SK-N-SH (cell line): ENCODE measurements at regions not wholly inside any gene's neighbourhood (a gene's known extent, or its start where the extent isn't known, plus 50 kb on each side); places are given as distances from the start of the nearest gene placed in this dataset.

Experiments
- CTCF ChIA-PET: fragments of 300-600, 350-600 bp; formaldehyde crosslinking; extraction: SDS; loops from one replicate; lab custom pipeline; 2021; lab: Yijun Ruan, JAX
- POLR2A ChIA-PET: fragments of 350-600 bp; sonication (Branson Sonifier 250); formaldehyde crosslinking; extraction: SDS; loops from one replicate; lab custom pipeline; 2020; ENCODE audit warnings: antibody characterized with exemption, inconsistent platforms; lab: Yijun Ruan, JAX
- DNase-seq: peaks from one replicate; pipeline ENCODE4 v3.0.0; 2012
- H2AFZ ChIP-seq: fragments of 200-600 bp; sonication (generic); 2 replicates; pipeline ENCODE4 v1.8.1; 2016; ENCODE audit warnings: antibody characterized with exemption, mild to moderate bottlenecking, low read depth
- H3F3A ChIP-seq: fragments of 200-600 bp; sonication (generic); replicated peaks from 2 replicates; pipeline ENCODE3; 2016; ENCODE audit warnings: antibody characterized with exemption, mild to moderate bottlenecking; ENCODE audit not compliant: insufficient read depth
- H3K27ac ChIP-seq, 2 experiments: fragments of 200-500 bp in 1 of 2; fragments of 200-600 bp in 1 of 2; sonication (Bioruptor generic) in 1 of 2; sonication (generic), shearing (Covaris generic) in 1 of 2; 2 replicates each; pipeline versions ENCODE4 v1.5.1 to v1.6.1; 2014 to 2016; ENCODE audit warnings: low read depth in 2 of 2, inconsistent platforms in 1 of 2, low read length in 1 of 2, mild to moderate bottlenecking in 1 of 2, mixed read lengths in 1 of 2
- H3K27me3 ChIP-seq: fragments of 200-600 bp; sonication (generic), shearing (Covaris generic); 2 replicates; pipeline ENCODE4 v1.6.1; 2016; ENCODE audit warnings: mixed run types; ENCODE audit not compliant: insufficient read depth
- H3K36me3 ChIP-seq, 2 experiments: fragments of 200-500 bp in 1 of 2; fragments of 200-600 bp in 1 of 2; sonication (Bioruptor generic) in 1 of 2; sonication (generic) in 1 of 2; replicated peaks in 1 of 2; 2 replicates each; pipeline versions ENCODE3 to v1.5.1; 2014 to 2016; ENCODE audit warnings: low read length in 1 of 2, mild to moderate bottlenecking in 1 of 2; ENCODE audit not compliant: insufficient read depth in 2 of 2, control insufficient read depth in 1 of 2
- H3K4me1 ChIP-seq, 2 experiments: fragments of 200-500 bp in 1 of 2; fragments of 200-600 bp in 1 of 2; sonication (Bioruptor generic) in 1 of 2; sonication (generic), shearing (Covaris generic) in 1 of 2; 2 replicates each; pipeline versions ENCODE4 v1.5.1 to v1.6.1; 2014 to 2016; ENCODE audit warnings: low read depth in 1 of 2, low read length in 1 of 2, mixed run types in 1 of 2; ENCODE audit not compliant: insufficient read depth in 2 of 2, control insufficient read depth in 1 of 2
- H3K4me2 ChIP-seq: fragments of 200-600 bp; sonication (generic), shearing (Covaris generic); 2 replicates; pipeline ENCODE4 v1.6.1; 2017; ENCODE audit warnings: mixed run types
- H3K4me3 ChIP-seq, 2 experiments: fragments of 200-500 bp in 1 of 2; fragments of 200-600 bp in 1 of 2; sonication (Bioruptor generic) in 1 of 2; sonication (generic), shearing (Covaris generic) in 1 of 2; 2 replicates each; pipeline versions ENCODE4 v1.5.1 to v1.8.1; 2014 to 2016; ENCODE audit warnings: low read depth in 2 of 2, inconsistent platforms in 1 of 2, low read length in 1 of 2, mild to moderate bottlenecking in 1 of 2, mixed read lengths in 1 of 2, moderate library complexity in 1 of 2
- H3K79me2 ChIP-seq: fragments of 200-600 bp; sonication (generic); 2 replicates; pipeline ENCODE4 v1.8.1; 2017; ENCODE audit warnings: mild to moderate bottlenecking; ENCODE audit not compliant: insufficient read depth
- H3K9ac ChIP-seq: fragments of 200-600 bp; sonication (generic); 2 replicates; pipeline ENCODE4 v1.6.1; 2017; ENCODE audit warnings: mixed run types
- H3K9me2 ChIP-seq: fragments of 200-600 bp; sonication (generic); 2 replicates; pipeline ENCODE4 v1.6.1; 2017; ENCODE audit warnings: mixed run types
- H3K9me3 ChIP-seq: fragments of 200-600 bp; sonication (generic); 2 replicates; pipeline ENCODE4 v1.6.1; 2017; ENCODE audit warnings: mixed run types, mild to moderate bottlenecking, moderate library complexity
- H4K20me1 ChIP-seq: fragments of 200-600 bp; sonication (generic); 2 replicates; pipeline ENCODE4 v1.6.1; 2017; ENCODE audit warnings: mild to moderate bottlenecking, mixed run types; ENCODE audit not compliant: insufficient read depth
- ELF1 ChIP-seq: IDR thresholded peaks from 2 replicates; pipeline ENCODE4 v1.4.0; 2012
- EP300 ChIP-seq, 2 experiments: IDR thresholded peaks; 2 replicates each; pipeline versions ENCODE4 v1.4.0 to v1.6.1; 2012; ENCODE audit warnings: borderline replicate concordance in 1 of 2, low read depth in 1 of 2, low read length in 1 of 2
- EZH2phosphoT487 ChIP-seq: fragments of 200-600 bp; sonication (generic); IDR thresholded peaks from 2 replicates; pipeline ENCODE4 v1.6.1; 2017; ENCODE audit warnings: low read depth, mixed run types, mild to moderate bottlenecking, antibody characterized with exemption, moderate library complexity, borderline replicate concordance
- FOXM1 ChIP-seq: IDR thresholded peaks from 2 replicates; pipeline ENCODE4 v1.4.0; 2012; ENCODE audit warnings: low read depth, mild to moderate bottlenecking
- MEF2A ChIP-seq: IDR thresholded peaks from 2 replicates; pipeline ENCODE4 v1.4.0; 2012; ENCODE audit warnings: low read depth, borderline replicate concordance
- NFIC ChIP-seq: IDR thresholded peaks from 2 replicates; pipeline ENCODE4 v1.4.0; 2012; ENCODE audit warnings: borderline replicate concordance
- NRF1 ChIP-seq: IDR thresholded peaks from 2 replicates; pipeline ENCODE4 v1.6.1; 2012; ENCODE audit warnings: low read depth, mild to moderate bottlenecking, low read length
- POLR2AphosphoS5 ChIP-seq: IDR thresholded peaks from 2 replicates; pipeline ENCODE4 v1.6.1; 2012; ENCODE audit warnings: low read depth, low read length
- RAD21 ChIP-seq: IDR thresholded peaks from 2 replicates; pipeline ENCODE4 v1.6.1; 2012; ENCODE audit warnings: mild to moderate bottlenecking, low read length
- RXRA ChIP-seq: IDR thresholded peaks from 2 replicates; pipeline ENCODE4 v1.4.0; 2012; ENCODE audit warnings: low read depth, mild to moderate bottlenecking, borderline replicate concordance
- SIN3A ChIP-seq: IDR thresholded peaks from 2 replicates; pipeline ENCODE4 v1.6.1; 2012; ENCODE audit warnings: low read depth, mild to moderate bottlenecking, low read length, moderate library complexity, borderline replicate concordance
- SMC3 ChIP-seq: IDR thresholded peaks from 2 replicates; pipeline ENCODE4 v1.6.1; 2012; ENCODE audit warnings: low read depth, low read length, improper control_type of control experiment
- TAF1 ChIP-seq: IDR thresholded peaks from 2 replicates; pipeline ENCODE4 v1.6.1; 2012; ENCODE audit warnings: low read depth, mild to moderate bottlenecking, low read length, moderate library complexity, borderline replicate concordance
- WGBS: methylation state at CpG from one replicate; pipeline ENCODE4 v1.1.6; 2017; ENCODE audit warnings: low lambda C conversion rate; 5-methylcytosine and 5-hydroxymethylcytosine counted together
- TF ChIP-seq, protein P1 (sequence below): fragments of 200-600 bp; sonication (generic); IDR thresholded peaks from 2 replicates; pipeline ENCODE4 v1.6.1; 2017; ENCODE audit warnings: antibody characterized with exemption, mild to moderate bottlenecking, moderate library complexity
- TF ChIP-seq, protein P2 (sequence below): IDR thresholded peaks from 2 replicates; pipeline ENCODE4 v1.4.0; 2012; ENCODE audit warnings: low read depth
- TF ChIP-seq, protein P3 (sequence below): fragments of 150-350 bp; IDR thresholded peaks from 2 replicates; pipeline ENCODE4 v1.6.1; 2016; ENCODE audit warnings: mild to moderate bottlenecking, low read depth, low read length
- TF ChIP-seq, protein P4 (sequence below): fragments of 150-350 bp; IDR thresholded peaks from 2 replicates; pipeline ENCODE4 v1.6.1; 2017; ENCODE audit warnings: antibody characterized with exemption, low read length, low read depth, borderline replicate concordance
- TF ChIP-seq, protein P5 (sequence below): IDR thresholded peaks from 2 replicates; pipeline ENCODE4 v1.4.0; 2012; ENCODE audit warnings: low read depth, borderline replicate concordance

DNA sequence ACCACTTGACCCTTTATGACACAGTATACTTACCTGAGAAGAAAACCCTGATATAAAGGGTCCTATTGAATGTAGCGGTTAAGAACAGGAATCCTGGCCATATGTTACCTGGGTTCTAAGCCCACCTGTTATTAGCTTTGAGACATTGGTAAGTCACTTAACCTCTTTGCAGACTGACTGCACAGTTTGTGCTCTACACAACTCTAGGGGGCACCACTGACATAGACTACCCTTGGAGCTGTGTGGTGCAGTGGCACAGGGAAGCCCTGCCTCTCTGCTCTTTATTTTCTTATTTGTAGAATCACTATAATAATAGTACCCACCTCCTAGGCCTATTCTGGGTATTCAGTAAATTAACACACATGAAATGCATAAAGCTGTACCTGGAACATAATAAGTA, 165.6 kb downstream of the C1orf94 start:
- no peaks in the 10 kb centered on the region for H3K9me2 ChIP-seq
- CTCF ChIA-PET, result interaction anchor here (0.8 to 2.2 kb wide), 15 partner anchors 12 to 402 kb away, joined by 3 to 8 read pairs (median 3); no protein-coding TSS in a partner anchor
- H3K9ac ChIP-seq, result no peak overlapping the region
- 20% methylated on average over 1 of the region's 1 CpG for WGBS
- no peaks in the 10 kb centered on the region for H3K27me3 ChIP-seq
- TF ChIP-seq, protein P1, sequence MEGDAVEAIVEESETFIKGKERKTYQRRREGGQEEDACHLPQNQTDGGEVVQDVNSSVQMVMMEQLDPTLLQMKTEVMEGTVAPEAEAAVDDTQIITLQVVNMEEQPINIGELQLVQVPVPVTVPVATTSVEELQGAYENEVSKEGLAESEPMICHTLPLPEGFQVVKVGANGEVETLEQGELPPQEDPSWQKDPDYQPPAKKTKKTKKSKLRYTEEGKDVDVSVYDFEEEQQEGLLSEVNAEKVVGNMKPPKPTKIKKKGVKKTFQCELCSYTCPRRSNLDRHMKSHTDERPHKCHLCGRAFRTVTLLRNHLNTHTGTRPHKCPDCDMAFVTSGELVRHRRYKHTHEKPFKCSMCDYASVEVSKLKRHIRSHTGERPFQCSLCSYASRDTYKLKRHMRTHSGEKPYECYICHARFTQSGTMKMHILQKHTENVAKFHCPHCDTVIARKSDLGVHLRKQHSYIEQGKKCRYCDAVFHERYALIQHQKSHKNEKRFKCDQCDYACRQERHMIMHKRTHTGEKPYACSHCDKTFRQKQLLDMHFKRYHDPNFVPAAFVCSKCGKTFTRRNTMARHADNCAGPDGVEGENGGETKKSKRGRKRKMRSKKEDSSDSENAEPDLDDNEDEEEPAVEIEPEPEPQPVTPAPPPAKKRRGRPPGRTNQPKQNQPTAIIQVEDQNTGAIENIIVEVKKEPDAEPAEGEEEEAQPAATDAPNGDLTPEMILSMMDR, result no peak
- peak; percentile 39 for TF ChIP-seq RAD21
- no peak for TF ChIP-seq SIN3A
- H3F3A ChIP-seq, result no peaks in the 10 kb centered on the region
- H3K9me3 ChIP-seq, result no peaks in the 10 kb centered on the region
- H2AFZ ChIP-seq, result no peak overlapping the region
- H3K79me2 ChIP-seq, result no peaks in the 10 kb centered on the region
- H3K4me3 ChIP-seq, result no peak overlapping the region
- POLR2A ChIA-PET, result no interaction called here
- no peaks in the 10 kb centered on the region for H3K36me3 ChIP-seq
- H3K27ac ChIP-seq, result no peak overlapping the region
- no peak for DNase-seq
- H4K20me1 ChIP-seq, result no peaks in the 10 kb centered on the region
- H3K4me1 ChIP-seq, result no peaks in the 10 kb centered on the region
- no peak overlapping the region for H3K4me2 ChIP-seq

DNA sequence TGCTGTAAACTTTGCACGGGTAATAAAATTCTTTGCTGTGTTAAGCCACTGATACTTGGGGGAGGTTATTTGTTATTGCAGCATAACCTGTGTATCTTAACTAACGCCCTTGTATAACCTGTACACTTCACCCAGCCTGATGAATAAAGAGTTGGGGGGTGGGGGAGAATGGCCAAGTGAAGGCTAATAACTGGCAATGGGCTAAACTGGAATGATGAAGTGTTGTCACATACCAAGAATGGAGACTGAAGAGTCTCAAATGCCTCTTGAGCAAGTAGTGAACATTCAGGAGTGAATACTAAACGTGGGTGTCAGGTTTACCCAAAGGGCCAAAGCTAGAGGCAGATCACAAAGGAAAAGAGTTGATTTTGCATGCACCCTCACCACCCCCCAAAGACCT, 169.4 kb downstream of the C1orf94 start:
- Histone ChIP-seq H3K27ac (no peak overlapping the region), H3K4me1 (no peaks in the 10 kb centered on the region), H3K4me3 (no peak overlapping the region), H3K4me2 (no peak overlapping the region), H3F3A (no peaks in the 10 kb centered on the region), H3K9me3 (no peaks in the 10 kb centered on the region), H3K36me3 (no peaks in the 10 kb centered on the region), H2AFZ (no peak overlapping the region), H4K20me1 (no peaks in the 10 kb centered on the region), H3K9me2 (no peaks in the 10 kb centered on the region), H3K9ac (no peak overlapping the region), H3K79me2 (no peaks in the 10 kb centered on the region), H3K27me3 (no peaks in the 10 kb centered on the region)
- DNase-seq, result no peak
- ChIA-PET POLR2A (no interaction called here), CTCF (interaction anchor here (1.5 to 1.6 kb wide), 2 partner anchors 9 to 19 kb away, joined by 3 to 5 read pairs; no protein-coding TSS in a partner anchor)
- no peak for TF ChIP-seq SMC3
- TF ChIP-seq, protein P2, sequence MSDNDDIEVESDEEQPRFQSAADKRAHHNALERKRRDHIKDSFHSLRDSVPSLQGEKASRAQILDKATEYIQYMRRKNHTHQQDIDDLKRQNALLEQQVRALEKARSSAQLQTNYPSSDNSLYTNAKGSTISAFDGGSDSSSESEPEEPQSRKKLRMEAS, result no peak
- no peak for TF ChIP-seq NRF1
- TF ChIP-seq EZH2phosphoT487, result no peak
- no peak for TF ChIP-seq RXRA
- TF ChIP-seq, protein P3, sequence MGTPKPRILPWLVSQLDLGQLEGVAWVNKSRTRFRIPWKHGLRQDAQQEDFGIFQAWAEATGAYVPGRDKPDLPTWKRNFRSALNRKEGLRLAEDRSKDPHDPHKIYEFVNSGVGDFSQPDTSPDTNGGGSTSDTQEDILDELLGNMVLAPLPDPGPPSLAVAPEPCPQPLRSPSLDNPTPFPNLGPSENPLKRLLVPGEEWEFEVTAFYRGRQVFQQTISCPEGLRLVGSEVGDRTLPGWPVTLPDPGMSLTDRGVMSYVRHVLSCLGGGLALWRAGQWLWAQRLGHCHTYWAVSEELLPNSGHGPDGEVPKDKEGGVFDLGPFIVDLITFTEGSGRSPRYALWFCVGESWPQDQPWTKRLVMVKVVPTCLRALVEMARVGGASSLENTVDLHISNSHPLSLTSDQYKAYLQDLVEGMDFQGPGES, result no peak
- TF ChIP-seq TAF1, result no peak
- TF ChIP-seq MEF2A, result no peak
- no peak for TF ChIP-seq EP300 (IDR thresholded peaks at IDR 0.05; ENCODE audit: borderline replicate concordance in 1 of 2, low read depth in 1 of 2, low read length in 1 of 2)
- no peak for TF ChIP-seq ELF1
- TF ChIP-seq POLR2AphosphoS5, result no peak
- TF ChIP-seq, protein P4, sequence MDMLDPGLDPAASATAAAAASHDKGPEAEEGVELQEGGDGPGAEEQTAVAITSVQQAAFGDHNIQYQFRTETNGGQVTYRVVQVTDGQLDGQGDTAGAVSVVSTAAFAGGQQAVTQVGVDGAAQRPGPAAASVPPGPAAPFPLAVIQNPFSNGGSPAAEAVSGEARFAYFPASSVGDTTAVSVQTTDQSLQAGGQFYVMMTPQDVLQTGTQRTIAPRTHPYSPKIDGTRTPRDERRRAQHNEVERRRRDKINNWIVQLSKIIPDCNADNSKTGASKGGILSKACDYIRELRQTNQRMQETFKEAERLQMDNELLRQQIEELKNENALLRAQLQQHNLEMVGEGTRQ, result no peak
- TF ChIP-seq NFIC, result no peak
- TF ChIP-seq FOXM1, result no peak
- TF ChIP-seq, protein P5, sequence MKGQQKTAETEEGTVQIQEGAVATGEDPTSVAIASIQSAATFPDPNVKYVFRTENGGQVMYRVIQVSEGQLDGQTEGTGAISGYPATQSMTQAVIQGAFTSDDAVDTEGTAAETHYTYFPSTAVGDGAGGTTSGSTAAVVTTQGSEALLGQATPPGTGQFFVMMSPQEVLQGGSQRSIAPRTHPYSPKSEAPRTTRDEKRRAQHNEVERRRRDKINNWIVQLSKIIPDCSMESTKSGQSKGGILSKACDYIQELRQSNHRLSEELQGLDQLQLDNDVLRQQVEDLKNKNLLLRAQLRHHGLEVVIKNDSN, result no peak
- 20% methylated on average over 3 of the region's 3 CpGs for WGBS
